Left lung (tissue), 4 donors: ENCODE measurements at regions not wholly inside any gene's neighbourhood (a gene's known extent, or its start where the extent isn't known, plus 50 kb on each side); places are given as distances from the start of the nearest gene placed in this dataset.

Source experiments
- ATAC-seq: fragments of 200-7000 bp; cut with Tn5 transposase; one replicate; pipeline ENCODE4 v1.9.1; 2020; ENCODE audit warnings: moderate library complexity
- DNase-seq, 4 donors: peaks; one replicate each; pipeline ENCODE4 v3.0.0-alpha.2; 2013 to 2020
- H3K27ac ChIP-seq, 2 donors: fragments of 200-600 bp; sonication (generic) in 1 of 2; one replicate each; pipeline versions ENCODE4 v1.5.0 to v1.8.0; 2020 to 2021
- H3K27me3 ChIP-seq, 2 donors: fragments of 200-600 bp; sonication (generic) in 1 of 2; one replicate each; pipeline versions ENCODE4 v1.5.0 to v1.8.0; 2020 to 2021
- H3K36me3 ChIP-seq, 2 donors: fragments of 200-600 bp; sonication (generic) in 1 of 2; one replicate each; pipeline versions ENCODE4 v1.5.0 to v1.8.0; 2020 to 2021
- H3K4me1 ChIP-seq, 2 donors: fragments of 200-600 bp; one replicate each; pipeline ENCODE4 v1.8.0; 2021
- H3K4me3 ChIP-seq, 2 donors: fragments of 200-600 bp; sonication (generic) in 1 of 2; one replicate each; pipeline versions ENCODE4 v1.5.0 to v1.8.0; 2020 to 2021; ENCODE audit warnings: mild to moderate bottlenecking in 1 of 2
- H3K9me3 ChIP-seq, 2 donors: fragments of 200-600 bp; sonication (generic) in 1 of 2; one replicate each; pipeline versions ENCODE4 v1.5.0 to v1.8.0; 2020 to 2021
- intact Hi-C, 2 donors: fragments of 100-400 bp; cut with DNase I; formaldehyde crosslinking; loops; one replicate each; pipeline versions ENCODE4 v1.11.2 to v1.14.2; 2022
- TF ChIP-seq, protein P1 (sequence below), 2 donors: fragments of 200-600 bp; sonication (generic) in 1 of 2; IDR thresholded peaks; one replicate each; pipeline versions ENCODE4 v1.5.0 to v1.8.0; 2021; ENCODE audit warnings: antibody characterized with exemption in 2 of 2
- donor health status: DM: no; HTN: yes; CAD: no.
- donor health status: DM: no; HTN: no; CAD: no.

DNA sequence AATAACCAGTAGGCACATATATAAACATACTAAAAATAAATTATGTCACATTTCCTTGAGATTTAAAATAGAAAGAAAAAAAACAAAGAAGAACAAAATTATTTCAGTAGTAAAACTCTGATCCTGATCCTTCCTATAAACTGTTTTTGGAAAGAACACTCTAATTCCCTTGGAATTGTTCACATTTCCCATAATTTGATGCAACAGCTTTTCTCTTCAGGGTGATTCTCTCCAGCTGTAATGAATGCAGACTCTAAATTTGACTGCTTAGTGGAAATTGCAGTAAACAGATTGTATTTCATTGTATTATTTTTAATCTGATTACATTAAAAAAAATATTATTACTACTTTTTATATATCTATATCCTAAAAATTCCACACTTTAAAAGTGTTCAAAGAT, 70.2 kb upstream of the ABI3BP start:
- Histone ChIP-seq H3K4me3 (no peak overlapping the region), H3K9me3 (peaks cover 0 to 26% of the 10 kb centered on the region in 2 donors), H3K36me3 (no peaks in the 10 kb centered on the region), H3K27me3 (no peaks in the 10 kb centered on the region), H3K4me1 (no peaks in the 10 kb centered on the region), H3K27ac (no peak overlapping the region)
- intact Hi-C loops: no loop called here
- no peak for ATAC-seq
- DNase-seq: no peak
- TF ChIP-seq, protein P1, sequence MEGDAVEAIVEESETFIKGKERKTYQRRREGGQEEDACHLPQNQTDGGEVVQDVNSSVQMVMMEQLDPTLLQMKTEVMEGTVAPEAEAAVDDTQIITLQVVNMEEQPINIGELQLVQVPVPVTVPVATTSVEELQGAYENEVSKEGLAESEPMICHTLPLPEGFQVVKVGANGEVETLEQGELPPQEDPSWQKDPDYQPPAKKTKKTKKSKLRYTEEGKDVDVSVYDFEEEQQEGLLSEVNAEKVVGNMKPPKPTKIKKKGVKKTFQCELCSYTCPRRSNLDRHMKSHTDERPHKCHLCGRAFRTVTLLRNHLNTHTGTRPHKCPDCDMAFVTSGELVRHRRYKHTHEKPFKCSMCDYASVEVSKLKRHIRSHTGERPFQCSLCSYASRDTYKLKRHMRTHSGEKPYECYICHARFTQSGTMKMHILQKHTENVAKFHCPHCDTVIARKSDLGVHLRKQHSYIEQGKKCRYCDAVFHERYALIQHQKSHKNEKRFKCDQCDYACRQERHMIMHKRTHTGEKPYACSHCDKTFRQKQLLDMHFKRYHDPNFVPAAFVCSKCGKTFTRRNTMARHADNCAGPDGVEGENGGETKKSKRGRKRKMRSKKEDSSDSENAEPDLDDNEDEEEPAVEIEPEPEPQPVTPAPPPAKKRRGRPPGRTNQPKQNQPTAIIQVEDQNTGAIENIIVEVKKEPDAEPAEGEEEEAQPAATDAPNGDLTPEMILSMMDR (IDR thresholded peaks at IDR 0.05): no peak

DNA sequence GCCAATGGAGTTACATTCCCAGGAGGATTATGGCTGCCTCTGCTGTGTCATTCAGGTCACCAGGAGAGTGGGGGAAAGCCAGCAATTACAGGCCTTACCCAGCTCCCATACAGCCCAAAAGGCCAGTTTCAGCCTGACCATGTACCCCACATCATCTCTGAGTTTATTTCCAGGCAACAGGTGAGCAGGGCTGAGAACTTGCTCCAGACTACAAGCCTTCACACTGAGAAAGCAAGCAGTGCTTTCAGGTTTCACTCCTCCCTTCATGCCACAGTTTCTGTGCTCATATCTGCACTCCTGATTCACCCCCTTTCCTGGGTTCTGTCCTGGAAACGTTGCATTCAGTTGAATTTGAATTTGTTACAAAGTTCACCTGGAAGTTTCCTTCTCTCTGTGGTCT, 68.1 kb upstream of the ABI3BP start:
- H3K4me3 ChIP-seq: no peak overlapping the region
- intact Hi-C loops: no loop called here
- H3K9me3 ChIP-seq: peaks cover 0 to 45% of the 10 kb centered on the region in 2 donors
- no peak for ATAC-seq
- H3K27ac ChIP-seq: no peak overlapping the region
- H3K4me1 ChIP-seq: no peaks in the 10 kb centered on the region
- TF ChIP-seq, protein P1 (IDR thresholded peaks at IDR 0.05): no peak
- no peaks in the 10 kb centered on the region for H3K36me3 ChIP-seq
- no peaks in the 10 kb centered on the region for H3K27me3 ChIP-seq
- DNase-seq: no peak

DNA sequence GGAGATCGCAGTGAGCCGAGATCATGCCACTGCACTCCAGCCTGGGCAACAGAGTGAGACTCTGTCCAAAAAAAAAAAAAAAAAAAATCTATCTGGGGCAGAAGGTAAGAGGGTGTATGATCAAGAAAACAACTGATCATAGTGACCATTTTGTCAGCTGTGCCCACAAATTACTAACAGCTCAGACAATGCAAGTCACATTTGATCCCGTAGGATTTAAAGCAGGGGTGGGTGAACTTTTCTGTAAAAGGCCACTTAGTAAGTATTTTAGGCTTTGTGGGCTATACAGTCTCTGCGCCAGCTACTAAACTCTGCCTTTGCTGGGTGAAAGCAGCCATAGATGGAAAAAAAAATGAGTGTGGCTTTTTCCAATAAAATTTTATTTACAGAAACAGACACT, 57.6 kb upstream of the ABI3BP start:
- TF ChIP-seq, protein P1 (IDR thresholded peaks at IDR 0.05): no peak
- H3K9me3 ChIP-seq: no peaks in the 10 kb centered on the region
- intact Hi-C loops: no loop called here
- H3K27me3 ChIP-seq: no peaks in the 10 kb centered on the region
- DNase-seq (no peak), ATAC-seq (no peak)
- H3K4me1 ChIP-seq: no peaks in the 10 kb centered on the region
- no peak overlapping the region for H3K4me3 ChIP-seq
- H3K27ac ChIP-seq: no peak overlapping the region
- H3K36me3 ChIP-seq: no peaks in the 10 kb centered on the region

DNA sequence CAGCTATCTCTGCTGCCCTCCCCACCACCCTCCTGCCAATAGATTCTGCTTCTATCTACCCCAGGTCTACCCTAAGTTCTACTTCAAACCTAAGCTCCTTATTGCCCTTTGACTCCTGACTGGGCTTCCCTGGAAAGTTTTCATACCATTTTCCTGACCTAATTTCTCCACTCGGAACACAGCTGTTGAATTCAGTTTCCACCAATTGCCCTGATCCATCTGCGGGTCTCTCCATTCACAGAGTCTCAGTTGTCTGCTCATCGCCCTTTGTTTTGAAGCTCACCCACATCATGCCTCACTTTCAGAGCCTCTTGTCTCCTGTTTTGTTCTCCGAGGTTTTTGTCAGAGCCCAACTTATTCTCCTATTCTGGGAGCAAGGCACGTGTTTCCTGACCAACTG, 56.8 kb upstream of the ABI3BP start:
- H3K36me3 ChIP-seq: no peaks in the 10 kb centered on the region
- H3K4me1 ChIP-seq: no peaks in the 10 kb centered on the region
- H3K4me3 ChIP-seq: no peak overlapping the region
- intact Hi-C loops: no loop called here
- no peak overlapping the region for H3K27ac ChIP-seq
- ATAC-seq (no peak), DNase-seq (no peak)
- TF ChIP-seq, protein P1 (IDR thresholded peaks at IDR 0.05): no peak
- H3K27me3 ChIP-seq: no peaks in the 10 kb centered on the region
- H3K9me3 ChIP-seq: no peaks in the 10 kb centered on the region

DNA sequence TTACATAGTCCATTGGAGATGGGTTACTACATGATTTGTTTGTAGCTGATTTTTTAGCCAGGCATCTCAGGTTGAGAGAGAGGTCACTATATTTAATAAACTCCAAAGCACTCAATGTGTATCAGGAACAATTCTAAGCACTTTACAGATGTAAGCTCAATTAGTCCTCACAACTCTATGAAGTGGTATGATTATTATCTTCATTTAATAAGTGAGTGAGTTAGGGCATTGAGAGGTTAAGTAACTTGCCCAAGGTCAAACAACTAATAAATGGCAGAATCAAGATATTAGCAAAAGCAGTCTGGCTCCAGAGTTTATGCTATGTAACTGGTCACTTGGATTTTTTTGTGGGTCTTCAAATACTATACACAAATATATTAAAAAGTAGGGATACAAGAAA, 56.3 kb upstream of the ABI3BP start:
- H3K27me3 ChIP-seq: no peaks in the 10 kb centered on the region
- no peak for DNase-seq
- no peak for ATAC-seq
- H3K27ac ChIP-seq: no peak overlapping the region
- intact Hi-C loops: no loop called here
- H3K9me3 ChIP-seq: no peaks in the 10 kb centered on the region
- H3K4me1 ChIP-seq: no peaks in the 10 kb centered on the region
- no peak overlapping the region for H3K4me3 ChIP-seq
- TF ChIP-seq, protein P1 (IDR thresholded peaks at IDR 0.05): no peak
- H3K36me3 ChIP-seq: no peaks in the 10 kb centered on the region
